Sigmoid colon (tissue), 4 donors: ENCODE measurements at regions not wholly inside any gene's neighbourhood (a gene's known extent, or its start where the extent isn't known, plus 50 kb on each side); places are given as distances from the start of the nearest gene placed in this dataset.

ENCODE experiments used
- POLR2A ChIP-seq, 2 donors: fragments of 450-650 bp; IDR thresholded peaks; one replicate each; pipeline ENCODE4 v1.6.1; 2016; ENCODE audit warnings: antibody characterized with exemption in 2 of 2, mild to moderate bottlenecking in 2 of 2, moderate library complexity in 2 of 2
- POLR2AphosphoS5 ChIP-seq, 4 donors: sonication (generic); formaldehyde crosslinking; IDR thresholded peaks; one replicate each; pipeline ENCODE4 v1.6.1; 2017; ENCODE audit warnings: antibody characterized with exemption in 4 of 4
- TF ChIP-seq, protein P1 (sequence below), 4 experiments: fragments of 450-650 bp in 3 of 4; fragments of 200-600 bp in 1 of 4; IDR thresholded peaks; one replicate each; pipeline ENCODE4 v1.5.1; 2016 to 2019; ENCODE audit warnings: antibody characterized with exemption in 4 of 4, mild to moderate bottlenecking in 3 of 4, moderate library complexity in 2 of 4

DNA sequence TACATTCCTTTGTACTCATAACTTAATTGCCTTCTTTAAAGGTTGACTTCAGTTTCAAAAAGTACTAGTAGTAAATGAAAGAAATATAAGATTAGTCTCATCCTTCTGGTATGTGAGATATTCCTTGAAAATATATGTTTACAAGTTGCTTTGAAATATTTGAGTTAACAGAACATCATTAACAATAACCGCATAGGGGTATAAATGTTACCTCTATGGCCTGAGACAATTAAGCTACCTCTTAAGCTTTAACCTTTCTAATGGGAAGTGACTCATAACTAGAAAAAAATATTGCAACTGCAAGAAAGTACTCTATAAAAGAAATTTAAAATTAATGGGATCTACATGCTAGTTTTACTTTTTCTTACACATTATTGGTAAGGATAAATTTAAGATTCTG lies 399.0 kb downstream of the CDH10 start:
- TF ChIP-seq, protein P1, sequence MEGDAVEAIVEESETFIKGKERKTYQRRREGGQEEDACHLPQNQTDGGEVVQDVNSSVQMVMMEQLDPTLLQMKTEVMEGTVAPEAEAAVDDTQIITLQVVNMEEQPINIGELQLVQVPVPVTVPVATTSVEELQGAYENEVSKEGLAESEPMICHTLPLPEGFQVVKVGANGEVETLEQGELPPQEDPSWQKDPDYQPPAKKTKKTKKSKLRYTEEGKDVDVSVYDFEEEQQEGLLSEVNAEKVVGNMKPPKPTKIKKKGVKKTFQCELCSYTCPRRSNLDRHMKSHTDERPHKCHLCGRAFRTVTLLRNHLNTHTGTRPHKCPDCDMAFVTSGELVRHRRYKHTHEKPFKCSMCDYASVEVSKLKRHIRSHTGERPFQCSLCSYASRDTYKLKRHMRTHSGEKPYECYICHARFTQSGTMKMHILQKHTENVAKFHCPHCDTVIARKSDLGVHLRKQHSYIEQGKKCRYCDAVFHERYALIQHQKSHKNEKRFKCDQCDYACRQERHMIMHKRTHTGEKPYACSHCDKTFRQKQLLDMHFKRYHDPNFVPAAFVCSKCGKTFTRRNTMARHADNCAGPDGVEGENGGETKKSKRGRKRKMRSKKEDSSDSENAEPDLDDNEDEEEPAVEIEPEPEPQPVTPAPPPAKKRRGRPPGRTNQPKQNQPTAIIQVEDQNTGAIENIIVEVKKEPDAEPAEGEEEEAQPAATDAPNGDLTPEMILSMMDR (IDR thresholded peaks at IDR 0.05), result no peak
- TF ChIP-seq POLR2A (IDR thresholded peaks at IDR 0.05), result no peak
- no peak for TF ChIP-seq POLR2AphosphoS5 (IDR thresholded peaks at IDR 0.05)
